Cardiac fibroblast (primary cell): ENCODE measurements at regions not wholly inside any gene's neighbourhood (a gene's known extent, or its start where the extent isn't known, plus 50 kb on each side); places are given as distances from the start of the nearest gene placed in this dataset.
"Not testable (repeated sequence)": the region's sequence is repeated elsewhere in the genome, so short reads cannot be mapped to it uniquely, and the experiment has no call there.

Source experiments
- DNase-seq, 2 donors: peaks; one replicate each; pipeline versions ENCODE4 v3.0.0 to v3.0.0-alpha.2; 2010; ENCODE audit warnings: low read depth in 2 of 2
- H3K4me3 ChIP-seq, 2 donors: replicated peaks in 1 of 2; 1 replicate in 1 of 2; 2 replicates in 1 of 2; pipeline ENCODE4 v1.5.1; 2011; ENCODE audit warnings: low read depth in 2 of 2, low read length in 2 of 2, mild to moderate bottlenecking in 2 of 2, moderate library complexity in 1 of 2
- TF ChIP-seq, protein P1 (sequence below): IDR thresholded peaks from one replicate; pipeline ENCODE4 v1.5.1; 2011; ENCODE audit warnings: low read depth, mild to moderate bottlenecking, low read length, inconsistent platforms

- TF ChIP-seq, protein P1, sequence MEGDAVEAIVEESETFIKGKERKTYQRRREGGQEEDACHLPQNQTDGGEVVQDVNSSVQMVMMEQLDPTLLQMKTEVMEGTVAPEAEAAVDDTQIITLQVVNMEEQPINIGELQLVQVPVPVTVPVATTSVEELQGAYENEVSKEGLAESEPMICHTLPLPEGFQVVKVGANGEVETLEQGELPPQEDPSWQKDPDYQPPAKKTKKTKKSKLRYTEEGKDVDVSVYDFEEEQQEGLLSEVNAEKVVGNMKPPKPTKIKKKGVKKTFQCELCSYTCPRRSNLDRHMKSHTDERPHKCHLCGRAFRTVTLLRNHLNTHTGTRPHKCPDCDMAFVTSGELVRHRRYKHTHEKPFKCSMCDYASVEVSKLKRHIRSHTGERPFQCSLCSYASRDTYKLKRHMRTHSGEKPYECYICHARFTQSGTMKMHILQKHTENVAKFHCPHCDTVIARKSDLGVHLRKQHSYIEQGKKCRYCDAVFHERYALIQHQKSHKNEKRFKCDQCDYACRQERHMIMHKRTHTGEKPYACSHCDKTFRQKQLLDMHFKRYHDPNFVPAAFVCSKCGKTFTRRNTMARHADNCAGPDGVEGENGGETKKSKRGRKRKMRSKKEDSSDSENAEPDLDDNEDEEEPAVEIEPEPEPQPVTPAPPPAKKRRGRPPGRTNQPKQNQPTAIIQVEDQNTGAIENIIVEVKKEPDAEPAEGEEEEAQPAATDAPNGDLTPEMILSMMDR, result no peak
- no peak for DNase-seq
- H3K4me3 ChIP-seq, result no peak overlapping the region
Observed at GRCh38 chr22:18731075-18731666, 119.5 kb upstream of the RIMBP3 start.

DNA sequence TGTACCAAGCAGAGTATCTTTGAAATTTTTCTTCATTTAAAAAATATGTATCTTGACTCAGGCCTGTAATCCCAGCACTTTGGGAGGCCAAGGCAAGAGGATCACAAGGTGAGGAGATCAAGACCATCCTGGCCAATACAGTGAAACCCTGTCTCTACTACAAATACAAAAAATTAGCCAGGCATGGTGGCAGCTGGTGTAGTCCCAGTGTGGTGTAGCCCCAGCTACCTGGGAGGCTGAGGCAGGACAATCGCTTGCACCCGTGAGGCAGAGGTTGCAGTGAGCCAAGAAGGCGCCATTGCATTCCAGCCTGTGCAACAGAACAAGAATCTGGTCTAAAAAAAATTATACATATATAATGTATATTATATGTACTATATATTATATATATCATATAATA, 118.7 kb upstream of the RIMBP3 start:
- DNase-seq, result peak; percentile 78 to 84
- H3K4me3 ChIP-seq, result not testable (repeated sequence)
